ENCODE measurements at regions not wholly inside any gene's neighbourhood (a gene's known extent, or its start where the extent isn't known, plus 50 kb on each side); places are given as distances from the start of the nearest gene placed in this dataset.

- Histone ChIP-seq H3K27ac (no peak overlapping the region), H3F3A (ENCODE audit: insufficient read depth) (no peaks in the 10 kb centered on the region), H3K4me2 (ENCODE audit: unreplicated experiment) (no peak overlapping the region), H3K9ac (no peak overlapping the region), H3K9me3 (ENCODE audit: low read depth) (no peaks in the 10 kb centered on the region), H3K4me1 (ENCODE audit: insufficient read depth) (no peaks in the 10 kb centered on the region), H2AFZ (no peak overlapping the region), H3K36me3 (ENCODE audit: low read depth) (no peaks in the 10 kb centered on the region), H3K79me2 (ENCODE audit: insufficient read depth) (no peaks in the 10 kb centered on the region), H3K4me3 (no peak overlapping the region), H3K9me2 (ENCODE audit: insufficient read depth) (no peaks in the 10 kb centered on the region), H4K20me1 (ENCODE audit: insufficient read depth) (no peaks in the 10 kb centered on the region), H3K27me3 (replicated peaks; ENCODE audit: insufficient read depth) (no peaks in the 10 kb centered on the region)
- in situ Hi-C loops (cut with MboI) = no loop called here
- no peak for DNase-seq
- WGBS, 2 experiments (ENCODE audit: low coverage in 1 of 2, low lambda C conversion rate in 2 of 2, missing lambda C conversion rate in 2 of 2) = 17 to 42% methylated on average over 2 of the region's 2 CpGs
- TF ChIP-seq EZH2 (IDR thresholded peaks at IDR 0.05; ENCODE audit: insufficient read depth, poor library complexity, severe bottlenecking) (no peak), EZH2phosphoT487 (IDR thresholded peaks at IDR 0.05; ENCODE audit: insufficient read depth, low read depth) (no peak)
Observed at GRCh38 chr16:76956841-76957240, 234.1 kb upstream of the MON1B start.

DNA sequence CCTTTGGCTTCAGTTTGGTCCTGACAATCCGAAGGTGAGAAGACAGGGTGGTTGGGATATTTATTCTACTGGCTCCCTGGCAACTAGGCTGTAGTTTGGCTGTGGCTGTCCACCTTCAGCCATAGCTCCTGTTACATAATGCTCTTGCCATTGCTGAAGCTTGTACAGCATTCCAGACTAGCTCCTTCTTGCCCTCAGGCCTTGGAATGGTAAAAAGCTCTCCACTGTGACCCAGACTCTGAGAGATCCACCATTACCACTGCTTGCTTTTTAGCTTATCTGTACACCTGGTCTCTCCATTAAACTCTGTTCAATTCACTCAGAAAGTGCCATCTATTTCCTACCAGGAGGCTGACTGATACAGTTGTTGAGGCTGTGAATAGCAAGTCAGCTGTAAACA is 231.8 kb upstream of the MON1B start:
- in situ Hi-C loops (cut with MboI) = no loop called here
- Histone ChIP-seq H3K4me2 (ENCODE audit: unreplicated experiment) (no peak overlapping the region), H3F3A (ENCODE audit: insufficient read depth) (no peaks in the 10 kb centered on the region), H3K27ac (no peak overlapping the region), H3K9ac (no peak overlapping the region), H3K9me3 (ENCODE audit: low read depth) (no peaks in the 10 kb centered on the region), H4K20me1 (ENCODE audit: insufficient read depth) (no peaks in the 10 kb centered on the region), H3K27me3 (replicated peaks; ENCODE audit: insufficient read depth) (no peaks in the 10 kb centered on the region), H2AFZ (no peak overlapping the region), H3K79me2 (ENCODE audit: insufficient read depth) (no peaks in the 10 kb centered on the region), H3K4me1 (ENCODE audit: insufficient read depth) (no peaks in the 10 kb centered on the region), H3K9me2 (ENCODE audit: insufficient read depth) (no peaks in the 10 kb centered on the region), H3K4me3 (no peak overlapping the region), H3K36me3 (ENCODE audit: low read depth) (no peaks in the 10 kb centered on the region)
- TF ChIP-seq EZH2 (IDR thresholded peaks at IDR 0.05; ENCODE audit: insufficient read depth, poor library complexity, severe bottlenecking) = no peak
- no peak for TF ChIP-seq EZH2phosphoT487 (IDR thresholded peaks at IDR 0.05; ENCODE audit: insufficient read depth, low read depth)
- 13 to 33% methylated on average over 1 of the region's 1 CpG for WGBS, 2 experiments (ENCODE audit: low coverage in 1 of 2, low lambda C conversion rate in 2 of 2, missing lambda C conversion rate in 2 of 2)
- no peak for DNase-seq

GRCh38 chr16:76963614-76964315 is 227.2 kb upstream of the MON1B start:
- TF ChIP-seq EZH2 (IDR thresholded peaks at IDR 0.05; ENCODE audit: insufficient read depth, poor library complexity, severe bottlenecking) = no peak
- Histone ChIP-seq H3K4me1 (ENCODE audit: insufficient read depth) (no peaks in the 10 kb centered on the region), H3K4me2 (ENCODE audit: unreplicated experiment) (no peak overlapping the region), H3K9me2 (ENCODE audit: insufficient read depth) (no peaks in the 10 kb centered on the region), H3K27ac (no peak overlapping the region), H3F3A (ENCODE audit: insufficient read depth) (no peaks in the 10 kb centered on the region), H3K9ac (no peak overlapping the region), H3K27me3 (replicated peaks; ENCODE audit: insufficient read depth) (no peaks in the 10 kb centered on the region), H3K4me3 (no peak overlapping the region), H3K79me2 (ENCODE audit: insufficient read depth) (no peaks in the 10 kb centered on the region), H4K20me1 (ENCODE audit: insufficient read depth) (no peaks in the 10 kb centered on the region), H2AFZ (no peak overlapping the region), H3K9me3 (ENCODE audit: low read depth) (no peaks in the 10 kb centered on the region), H3K36me3 (ENCODE audit: low read depth) (no peaks in the 10 kb centered on the region)
- in situ Hi-C loops (cut with MboI) = no loop called here
- 36 to 46% methylated on average over 9 of the region's 9 CpGs for WGBS, 2 experiments (ENCODE audit: low coverage in 1 of 2, low lambda C conversion rate in 2 of 2, missing lambda C conversion rate in 2 of 2)
- DNase-seq = no peak

DNA sequence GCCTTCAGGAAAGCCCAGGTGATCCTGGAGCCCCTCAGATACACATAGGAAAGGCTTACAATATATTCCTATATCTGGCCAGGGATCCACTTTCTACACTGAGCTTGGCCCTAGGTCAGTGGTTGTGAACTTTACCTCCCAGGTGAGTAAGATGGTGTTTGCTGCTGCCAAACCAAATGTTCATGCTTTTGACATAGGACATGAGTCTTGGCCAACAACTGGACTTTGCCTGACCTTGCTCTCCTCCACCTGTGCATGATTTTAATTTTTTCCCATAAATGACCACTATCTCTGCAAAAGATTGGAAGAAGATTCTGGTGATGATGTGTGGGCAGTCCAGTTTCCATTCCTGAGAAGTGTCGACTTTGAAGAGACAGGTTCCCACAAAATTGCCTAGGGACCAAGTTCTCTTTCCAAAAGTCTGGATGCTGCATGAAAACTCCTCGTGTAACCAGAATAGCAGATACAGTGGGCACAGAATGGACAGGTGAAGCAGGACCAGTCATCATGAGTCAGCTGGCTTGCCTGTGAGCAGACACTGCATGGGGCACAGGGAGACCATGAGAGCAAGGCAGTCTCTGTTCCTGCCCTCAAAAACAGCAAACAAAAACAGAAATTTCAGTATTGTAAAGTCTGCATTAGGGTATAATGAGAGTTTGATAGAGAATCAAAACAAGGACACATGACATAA is 226.4 kb upstream of the MON1B start:
- no peaks in the 10 kb centered on the region for H3K4me1 ChIP-seq (ENCODE audit: insufficient read depth)
- no peaks in the 10 kb centered on the region for H3K9me2 ChIP-seq (ENCODE audit: insufficient read depth)
- TF ChIP-seq EZH2 (IDR thresholded peaks at IDR 0.05; ENCODE audit: insufficient read depth, poor library complexity, severe bottlenecking) (no peak), EZH2phosphoT487 (IDR thresholded peaks at IDR 0.05; ENCODE audit: insufficient read depth, low read depth) (no peak)
- no peak overlapping the region for H2AFZ ChIP-seq
- no peaks in the 10 kb centered on the region for H4K20me1 ChIP-seq (ENCODE audit: insufficient read depth)
- H3K4me3 ChIP-seq = no peak overlapping the region
- in situ Hi-C loops (cut with MboI) = no loop called here
- H3K27me3 ChIP-seq (replicated peaks; ENCODE audit: insufficient read depth) = no peaks in the 10 kb centered on the region
- H3K9ac ChIP-seq = no peak overlapping the region
- no peak overlapping the region for H3K27ac ChIP-seq
- H3K4me2 ChIP-seq (ENCODE audit: unreplicated experiment) = no peak overlapping the region
- no peaks in the 10 kb centered on the region for H3K36me3 ChIP-seq (ENCODE audit: low read depth)
- no peak for DNase-seq
- no peaks in the 10 kb centered on the region for H3K79me2 ChIP-seq (ENCODE audit: insufficient read depth)
- H3K9me3 ChIP-seq (ENCODE audit: low read depth) = no peaks in the 10 kb centered on the region
- no peaks in the 10 kb centered on the region for H3F3A ChIP-seq (ENCODE audit: insufficient read depth)
- 33 to 42% methylated on average over 2 of the region's 2 CpGs for WGBS, 2 experiments (ENCODE audit: low coverage in 1 of 2, low lambda C conversion rate in 2 of 2, missing lambda C conversion rate in 2 of 2)
